ENCODE measurements at regions not wholly inside any gene's neighbourhood (a gene's known extent, or its start where the extent isn't known, plus 50 kb on each side); places are given as distances from the start of the nearest gene placed in this dataset.

GRCh38 chr7:93021748-93022147 lies 96.0 kb downstream of the SAMD9 start:
- TF ChIP-seq, protein P1, sequence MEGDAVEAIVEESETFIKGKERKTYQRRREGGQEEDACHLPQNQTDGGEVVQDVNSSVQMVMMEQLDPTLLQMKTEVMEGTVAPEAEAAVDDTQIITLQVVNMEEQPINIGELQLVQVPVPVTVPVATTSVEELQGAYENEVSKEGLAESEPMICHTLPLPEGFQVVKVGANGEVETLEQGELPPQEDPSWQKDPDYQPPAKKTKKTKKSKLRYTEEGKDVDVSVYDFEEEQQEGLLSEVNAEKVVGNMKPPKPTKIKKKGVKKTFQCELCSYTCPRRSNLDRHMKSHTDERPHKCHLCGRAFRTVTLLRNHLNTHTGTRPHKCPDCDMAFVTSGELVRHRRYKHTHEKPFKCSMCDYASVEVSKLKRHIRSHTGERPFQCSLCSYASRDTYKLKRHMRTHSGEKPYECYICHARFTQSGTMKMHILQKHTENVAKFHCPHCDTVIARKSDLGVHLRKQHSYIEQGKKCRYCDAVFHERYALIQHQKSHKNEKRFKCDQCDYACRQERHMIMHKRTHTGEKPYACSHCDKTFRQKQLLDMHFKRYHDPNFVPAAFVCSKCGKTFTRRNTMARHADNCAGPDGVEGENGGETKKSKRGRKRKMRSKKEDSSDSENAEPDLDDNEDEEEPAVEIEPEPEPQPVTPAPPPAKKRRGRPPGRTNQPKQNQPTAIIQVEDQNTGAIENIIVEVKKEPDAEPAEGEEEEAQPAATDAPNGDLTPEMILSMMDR (IDR thresholded peaks at IDR 0.05; ENCODE audit: low read depth, low read length, missing input control), result no peak
- no peak for TF ChIP-seq RXRA (IDR thresholded peaks at IDR 0.05)
- TF ChIP-seq, protein P2, sequence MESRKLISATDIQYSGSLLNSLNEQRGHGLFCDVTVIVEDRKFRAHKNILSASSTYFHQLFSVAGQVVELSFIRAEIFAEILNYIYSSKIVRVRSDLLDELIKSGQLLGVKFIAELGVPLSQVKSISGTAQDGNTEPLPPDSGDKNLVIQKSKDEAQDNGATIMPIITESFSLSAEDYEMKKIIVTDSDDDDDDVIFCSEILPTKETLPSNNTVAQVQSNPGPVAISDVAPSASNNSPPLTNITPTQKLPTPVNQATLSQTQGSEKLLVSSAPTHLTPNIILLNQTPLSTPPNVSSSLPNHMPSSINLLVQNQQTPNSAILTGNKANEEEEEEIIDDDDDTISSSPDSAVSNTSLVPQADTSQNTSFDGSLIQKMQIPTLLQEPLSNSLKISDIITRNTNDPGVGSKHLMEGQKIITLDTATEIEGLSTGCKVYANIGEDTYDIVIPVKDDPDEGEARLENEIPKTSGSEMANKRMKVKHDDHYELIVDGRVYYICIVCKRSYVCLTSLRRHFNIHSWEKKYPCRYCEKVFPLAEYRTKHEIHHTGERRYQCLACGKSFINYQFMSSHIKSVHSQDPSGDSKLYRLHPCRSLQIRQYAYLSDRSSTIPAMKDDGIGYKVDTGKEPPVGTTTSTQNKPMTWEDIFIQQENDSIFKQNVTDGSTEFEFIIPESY (IDR thresholded peaks at IDR 0.05), result no peak
- TF ChIP-seq, protein P3, sequence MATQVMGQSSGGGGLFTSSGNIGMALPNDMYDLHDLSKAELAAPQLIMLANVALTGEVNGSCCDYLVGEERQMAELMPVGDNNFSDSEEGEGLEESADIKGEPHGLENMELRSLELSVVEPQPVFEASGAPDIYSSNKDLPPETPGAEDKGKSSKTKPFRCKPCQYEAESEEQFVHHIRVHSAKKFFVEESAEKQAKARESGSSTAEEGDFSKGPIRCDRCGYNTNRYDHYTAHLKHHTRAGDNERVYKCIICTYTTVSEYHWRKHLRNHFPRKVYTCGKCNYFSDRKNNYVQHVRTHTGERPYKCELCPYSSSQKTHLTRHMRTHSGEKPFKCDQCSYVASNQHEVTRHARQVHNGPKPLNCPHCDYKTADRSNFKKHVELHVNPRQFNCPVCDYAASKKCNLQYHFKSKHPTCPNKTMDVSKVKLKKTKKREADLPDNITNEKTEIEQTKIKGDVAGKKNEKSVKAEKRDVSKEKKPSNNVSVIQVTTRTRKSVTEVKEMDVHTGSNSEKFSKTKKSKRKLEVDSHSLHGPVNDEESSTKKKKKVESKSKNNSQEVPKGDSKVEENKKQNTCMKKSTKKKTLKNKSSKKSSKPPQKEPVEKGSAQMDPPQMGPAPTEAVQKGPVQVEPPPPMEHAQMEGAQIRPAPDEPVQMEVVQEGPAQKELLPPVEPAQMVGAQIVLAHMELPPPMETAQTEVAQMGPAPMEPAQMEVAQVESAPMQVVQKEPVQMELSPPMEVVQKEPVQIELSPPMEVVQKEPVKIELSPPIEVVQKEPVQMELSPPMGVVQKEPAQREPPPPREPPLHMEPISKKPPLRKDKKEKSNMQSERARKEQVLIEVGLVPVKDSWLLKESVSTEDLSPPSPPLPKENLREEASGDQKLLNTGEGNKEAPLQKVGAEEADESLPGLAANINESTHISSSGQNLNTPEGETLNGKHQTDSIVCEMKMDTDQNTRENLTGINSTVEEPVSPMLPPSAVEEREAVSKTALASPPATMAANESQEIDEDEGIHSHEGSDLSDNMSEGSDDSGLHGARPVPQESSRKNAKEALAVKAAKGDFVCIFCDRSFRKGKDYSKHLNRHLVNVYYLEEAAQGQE (IDR thresholded peaks at IDR 0.05), result no peak
- TF ChIP-seq RAD21 (IDR thresholded peaks at IDR 0.05), result no peak
- TF ChIP-seq JUND (IDR thresholded peaks at IDR 0.05), result no peak
- TF ChIP-seq TAF1 (conservative IDR thresholded peaks at IDR 0.05), result no peak
- no peak for TF ChIP-seq YY1 (IDR thresholded peaks at IDR 0.05)
- no peak for TF ChIP-seq FOXA1 (IDR thresholded peaks at IDR 0.05)
- TF ChIP-seq, protein P4, sequence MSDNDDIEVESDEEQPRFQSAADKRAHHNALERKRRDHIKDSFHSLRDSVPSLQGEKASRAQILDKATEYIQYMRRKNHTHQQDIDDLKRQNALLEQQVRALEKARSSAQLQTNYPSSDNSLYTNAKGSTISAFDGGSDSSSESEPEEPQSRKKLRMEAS (IDR thresholded peaks at IDR 0.05), result no peak

Measured in liver (tissue), 3 donors.